SK-MEL-5 (cell line): ENCODE measurements at regions not wholly inside any gene's neighbourhood (a gene's known extent, or its start where the extent isn't known, plus 50 kb on each side); places are given as distances from the start of the nearest gene placed in this dataset.

Experiments
- DNase-seq: peaks from one replicate; pipeline ENCODE4 v3.0.0-alpha.2; 2016; ENCODE audit warnings: low read depth, low spot score
- in situ Hi-C: cut with HindIII; loops from 2 replicates; pipeline ENCODE4 v1.10.0; 2016; ENCODE audit warnings: low sequenced_read_pairs, high pct_unique_total_duplicates, low pct_unique_long_range_greater_than_20kb

GRCh38 chr9:86723346-86723745 lies 224.0 kb downstream of the GAS1 start:
- in situ Hi-C loops = no loop called here
- no peak for DNase-seq

GRCh38 chr9:86722706-86723075 lies 224.6 kb downstream of the GAS1 start:
- no peak for DNase-seq
- in situ Hi-C loops = no loop called here

- in situ Hi-C loops = no loop called here
- DNase-seq = peak; percentile 24
Observed at GRCh38 chr9:86721843-86722705, 225.2 kb downstream of the GAS1 start.

GRCh38 chr9:86721226-86721781 lies 226.0 kb downstream of the GAS1 start:
- in situ Hi-C loops = no loop called here
- DNase-seq = no peak

- no peak for DNase-seq
- in situ Hi-C loops = no loop called here
Observed at GRCh38 chr9:86720639-86721225, 226.6 kb downstream of the GAS1 start.

GRCh38 chr9:86718388-86719049 lies 228.8 kb downstream of the GAS1 start:
- in situ Hi-C loops = no loop called here

GRCh38 chr9:86716326-86716922 lies 230.9 kb downstream of the GAS1 start:
- no peak for DNase-seq
- in situ Hi-C loops = no loop called here

More at GRCh38 chr9:86718388-86719049, 228.8 kb downstream of the GAS1 start:
- DNase-seq = no peak

GRCh38 chr9:86714999-86715398 lies 232.3 kb downstream of the GAS1 start:
- no peak for DNase-seq
- in situ Hi-C loops = no loop called here

GRCh38 chr9:86713970-86714369 lies 233.3 kb downstream of the GAS1 start:
- in situ Hi-C loops = no loop called here
- no peak for DNase-seq

- DNase-seq = no peak
- in situ Hi-C loops = no loop called here
Observed at GRCh38 chr9:86713470-86713869, 233.8 kb downstream of the GAS1 start.

GRCh38 chr9:86708918-86709835 lies 238.1 kb downstream of the GAS1 start:
- in situ Hi-C loops = no loop called here

GRCh38 chr9:86707932-86708510 lies 239.3 kb downstream of the GAS1 start:
- in situ Hi-C loops = no loop called here
- DNase-seq = no peak

More at GRCh38 chr9:86708918-86709835, 238.1 kb downstream of the GAS1 start:
- DNase-seq = no peak

- in situ Hi-C loops = no loop called here
- DNase-seq = no peak
Observed at GRCh38 chr9:86706391-86706790, 240.9 kb downstream of the GAS1 start.

GRCh38 chr9:86705490-86705889 lies 241.8 kb downstream of the GAS1 start:
- no peak for DNase-seq
- in situ Hi-C loops = no loop called here

GRCh38 chr9:86703346-86703745 lies 244.0 kb downstream of the GAS1 start:
- in situ Hi-C loops = no loop called here
- no peak for DNase-seq

GRCh38 chr9:86700629-86701028 lies 246.7 kb downstream of the GAS1 start:
- in situ Hi-C loops = no loop called here
- no peak for DNase-seq

- in situ Hi-C loops = no loop called here
- no peak for DNase-seq
Observed at GRCh38 chr9:86697999-86698398, 249.3 kb downstream of the GAS1 start.
